HG03342 (cell line): ENCODE measurements at regions not wholly inside any gene's neighbourhood (a gene's known extent, or its start where the extent isn't known, plus 50 kb on each side); places are given as distances from the start of the nearest gene placed in this dataset.

Experiments
- ATAC-seq: cut with Tn5 transposase; IDR thresholded peaks from one replicate; pipeline ENCODE4 v1.9.1; 2021; ENCODE audit warnings: mild to moderate bottlenecking, moderate library complexity; ENCODE audit not compliant: unreplicated experiment

- no peak for ATAC-seq
Measured at GRCh38 chr10:2476218-2476811, 591.0 kb upstream of the PFKP start.

GRCh38 chr10:2475711-2476217 is 591.6 kb upstream of the PFKP start:
- no peak for ATAC-seq

GRCh38 chr10:2471811-2472210 is 595.5 kb upstream of the PFKP start:
- no peak for ATAC-seq

GRCh38 chr10:2469802-2470201 is 597.5 kb upstream of the PFKP start:
- ATAC-seq, result no peak

- ATAC-seq, result no peak
Measured at GRCh38 chr10:2464483-2464882, 602.9 kb upstream of the PFKP start.

- no peak for ATAC-seq
Measured at GRCh38 chr10:2463316-2463715, 604.0 kb upstream of the PFKP start.

GRCh38 chr10:2462581-2462980 is 604.8 kb upstream of the PFKP start:
- ATAC-seq, result no peak

- ATAC-seq, result no peak
Measured at GRCh38 chr10:2460812-2461211, 606.5 kb upstream of the PFKP start.

- ATAC-seq, result no peak
Measured at GRCh38 chr10:2459713-2460112, 607.6 kb upstream of the PFKP start.

- no peak for ATAC-seq
Measured at GRCh38 chr10:2456834-2457233, 610.5 kb upstream of the PFKP start.

- no peak for ATAC-seq
Measured at GRCh38 chr10:2445370-2445769, 622.0 kb upstream of the PFKP start.

- no peak for ATAC-seq
Measured at GRCh38 chr10:2439983-2440382, 627.4 kb upstream of the PFKP start.

- ATAC-seq, result no peak
Measured at GRCh38 chr10:2439000-2439399, 628.3 kb upstream of the PFKP start.

GRCh38 chr10:2438248-2438939 is 629.0 kb upstream of the PFKP start:
- ATAC-seq, result no peak

GRCh38 chr10:2436933-2437332 is 630.4 kb upstream of the PFKP start:
- ATAC-seq, result no peak

GRCh38 chr10:2431961-2432360 is 635.4 kb upstream of the PFKP start:
- no peak for ATAC-seq

- ATAC-seq, result no peak
Measured at GRCh38 chr10:2427412-2427811, 639.9 kb upstream of the PFKP start.

- no peak for ATAC-seq
Measured at GRCh38 chr10:2425320-2425719, 642.0 kb upstream of the PFKP start.

GRCh38 chr10:2414562-2414961 is 652.8 kb upstream of the PFKP start:
- ATAC-seq, result no peak

GRCh38 chr10:2414039-2414438 is 653.3 kb upstream of the PFKP start:
- ATAC-seq, result no peak

GRCh38 chr10:2410049-2410448 is 657.3 kb upstream of the PFKP start:
- no peak for ATAC-seq

- ATAC-seq, result no peak
Measured at GRCh38 chr10:2401459-2401858, 664.1 kb upstream of the ADARB2 start.

- no peak for ATAC-seq
Measured at GRCh38 chr10:2399482-2399881, 662.2 kb upstream of the ADARB2 start.
